ENCODE measurements at regions not wholly inside any gene's neighbourhood (a gene's known extent, or its start where the extent isn't known, plus 50 kb on each side); places are given as distances from the start of the nearest gene placed in this dataset.
"Not testable (repeated sequence)": the region's sequence is repeated elsewhere in the genome, so short reads cannot be mapped to it uniquely, and the experiment has no call there.

DNA sequence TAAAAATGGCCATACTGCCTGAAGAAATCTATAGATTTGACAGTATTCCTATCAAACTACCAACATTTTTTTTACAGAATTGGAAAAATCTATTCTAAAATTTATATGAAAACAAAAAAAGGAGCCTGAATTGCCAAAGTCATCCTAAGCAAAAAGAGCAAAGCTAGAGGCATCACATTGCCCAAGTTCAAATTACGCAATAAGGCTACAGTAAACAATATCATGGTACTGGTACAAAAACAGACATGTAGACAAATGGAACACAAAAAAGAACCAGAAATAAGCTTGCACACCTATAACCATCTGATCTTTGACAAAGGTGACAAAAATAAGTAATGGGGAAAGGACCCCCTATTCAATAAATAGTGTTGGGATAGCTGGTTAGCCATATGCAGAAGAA lies 50.2 kb upstream of the THSD7B start:
- Histone ChIP-seq H3K27me3 (ENCODE audit: low read depth) (no peaks in the 10 kb centered on the region), H3K4me3 (no peak overlapping the region), H3K4me1 (no peaks in the 10 kb centered on the region), H3K36me3 (replicated peaks) (no peaks in the 10 kb centered on the region), H3K9me3 (no peaks in the 10 kb centered on the region)
- in situ Hi-C loops (cut with MboI; ENCODE audit: low sequenced_read_pairs): no loop called here
- DNase-seq (ENCODE audit: low spot score in 2 of 2): no peak

DNA sequence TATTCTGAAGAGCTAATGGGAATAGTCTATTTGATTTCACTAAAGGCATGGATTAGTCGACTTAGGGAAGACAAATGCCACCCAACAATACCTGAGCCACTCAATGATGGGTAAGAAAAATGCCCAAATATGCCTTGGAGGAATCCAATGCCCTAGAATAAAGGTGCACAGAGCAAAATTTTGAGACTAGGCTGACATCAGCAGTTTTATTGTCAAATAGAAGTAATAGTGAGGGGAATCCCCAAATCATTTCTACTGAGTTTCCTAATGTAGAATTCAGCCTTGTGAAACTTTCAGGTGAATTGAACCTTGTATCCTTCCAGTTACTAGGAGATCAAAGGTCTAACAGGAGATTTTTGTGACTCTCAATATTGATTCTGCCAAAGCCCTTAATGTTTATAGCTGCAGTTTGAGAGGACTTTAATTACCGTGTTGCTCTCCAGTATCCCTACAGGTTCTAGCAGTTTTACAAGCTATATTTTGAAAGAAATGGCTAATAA lies 50.8 kb upstream of the THSD7B start:
- H3K4me3 ChIP-seq: no peak overlapping the region
- H3K27me3 ChIP-seq (ENCODE audit: low read depth): no peaks in the 10 kb centered on the region
- H3K4me1 ChIP-seq: no peaks in the 10 kb centered on the region
- no peaks in the 10 kb centered on the region for H3K36me3 ChIP-seq (replicated peaks)
- DNase-seq (ENCODE audit: low spot score in 2 of 2): no peak
- no peaks in the 10 kb centered on the region for H3K9me3 ChIP-seq
- in situ Hi-C loops (cut with MboI; ENCODE audit: low sequenced_read_pairs): no loop called here

DNA sequence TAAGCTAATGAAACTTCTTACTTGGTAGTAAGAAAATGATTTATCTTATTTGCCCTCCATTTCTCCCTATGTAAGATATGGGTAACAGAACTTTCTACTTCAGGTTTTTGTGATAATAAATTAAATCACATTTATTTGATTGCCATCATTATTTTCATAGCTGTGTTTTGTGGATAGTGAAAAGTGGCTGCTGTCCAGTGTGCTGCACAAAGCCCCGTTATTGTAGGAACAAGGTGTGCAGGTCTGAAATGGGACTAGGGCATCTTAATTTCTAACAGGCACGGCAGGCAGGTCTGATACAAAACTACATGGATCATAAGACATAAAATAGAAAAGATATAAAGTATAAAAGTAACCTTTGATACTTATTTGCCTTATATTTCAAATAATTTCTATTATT lies 51.6 kb upstream of the THSD7B start:
- no peak for DNase-seq (ENCODE audit: low spot score in 2 of 2)
- H3K4me3 ChIP-seq: no peak overlapping the region
- no peaks in the 10 kb centered on the region for H3K9me3 ChIP-seq
- no peaks in the 10 kb centered on the region for H3K4me1 ChIP-seq
- H3K27me3 ChIP-seq (ENCODE audit: low read depth): no peaks in the 10 kb centered on the region
- H3K36me3 ChIP-seq (replicated peaks): no peaks in the 10 kb centered on the region
- in situ Hi-C loops (cut with MboI; ENCODE audit: low sequenced_read_pairs): no loop called here

DNA sequence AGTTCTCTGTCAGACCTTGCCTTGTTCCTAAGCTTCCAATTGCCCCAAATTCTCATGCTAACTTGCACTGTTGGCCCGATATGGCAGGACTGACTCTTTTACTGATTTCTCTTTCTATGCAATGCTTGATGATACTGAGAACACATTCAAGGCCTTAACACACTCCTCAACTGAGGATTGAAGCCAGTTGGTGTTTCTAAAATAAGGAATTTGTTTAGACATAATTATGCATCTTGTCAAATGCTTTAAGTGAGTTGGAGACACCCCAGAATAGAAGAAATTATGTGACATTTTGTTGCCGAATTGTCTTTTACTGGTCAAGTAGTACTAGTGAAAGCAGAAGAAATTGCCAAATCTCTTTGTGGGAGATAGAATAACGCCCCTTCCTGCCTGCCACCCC lies 60.0 kb upstream of the THSD7B start:
- no peak for DNase-seq (ENCODE audit: low spot score in 2 of 2)
- H3K4me3 ChIP-seq: no peak overlapping the region
- in situ Hi-C loops (cut with MboI; ENCODE audit: low sequenced_read_pairs): no loop called here
- no peaks in the 10 kb centered on the region for H3K9me3 ChIP-seq
- no peaks in the 10 kb centered on the region for H3K27me3 ChIP-seq (ENCODE audit: low read depth)
- H3K36me3 ChIP-seq (replicated peaks): no peaks in the 10 kb centered on the region
- H3K4me1 ChIP-seq: no peaks in the 10 kb centered on the region

GRCh38 chr2:136703214-136703613 lies 62.1 kb upstream of the THSD7B start:
- no peaks in the 10 kb centered on the region for H3K4me1 ChIP-seq
- no peak overlapping the region for H3K4me3 ChIP-seq
- in situ Hi-C loops (cut with MboI; ENCODE audit: low sequenced_read_pairs): no loop called here
- H3K27me3 ChIP-seq (ENCODE audit: low read depth): no peaks in the 10 kb centered on the region
- no peaks in the 10 kb centered on the region for H3K36me3 ChIP-seq (replicated peaks)
- no peak for DNase-seq (ENCODE audit: low spot score in 2 of 2)
- H3K9me3 ChIP-seq: no peaks in the 10 kb centered on the region

- DNase-seq (ENCODE audit: low spot score in 2 of 2): no peak
- H3K9me3 ChIP-seq: no peaks in the 10 kb centered on the region
- H3K36me3 ChIP-seq (replicated peaks): no peaks in the 10 kb centered on the region
- no peaks in the 10 kb centered on the region; the same call in 1 of the 2 replicates for H3K4me1 ChIP-seq
- in situ Hi-C loops (cut with MboI; ENCODE audit: low sequenced_read_pairs): no loop called here
- no peak overlapping the region for H3K4me3 ChIP-seq
- no peaks in the 10 kb centered on the region for H3K27me3 ChIP-seq (ENCODE audit: low read depth)
These were observed 68.9 kb upstream of the THSD7B start for GRCh38 chr2:136696438-136696837.

DNA sequence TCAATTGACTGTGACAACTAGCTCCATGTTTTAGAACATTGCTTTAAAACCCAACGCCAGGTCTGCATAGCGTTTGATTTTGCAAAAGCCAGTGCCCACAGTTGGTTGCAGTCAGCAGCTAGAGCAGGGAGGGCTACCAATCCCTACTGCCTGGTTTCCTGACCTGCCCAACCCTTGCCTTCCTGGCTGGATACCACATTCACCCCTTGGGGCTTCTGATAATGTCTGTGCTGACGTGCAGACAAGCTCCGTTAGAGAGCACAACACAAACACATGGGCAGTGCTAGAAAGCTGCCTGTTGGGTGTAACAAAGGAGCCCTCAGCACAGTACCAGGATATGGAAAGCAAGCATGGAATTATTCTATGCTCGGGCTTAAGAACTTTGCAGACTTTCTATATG lies 71.4 kb upstream of the THSD7B start:
- in situ Hi-C loops (cut with MboI; ENCODE audit: low sequenced_read_pairs): no loop called here
- Histone ChIP-seq H3K9me3 (no peaks in the 10 kb centered on the region), H3K27me3 (ENCODE audit: low read depth) (no peaks in the 10 kb centered on the region), H3K36me3 (replicated peaks) (no peaks in the 10 kb centered on the region), H3K4me1 (no peaks in the 10 kb centered on the region; the same call in 1 of the 2 replicates), H3K4me3 (no peak overlapping the region)
- no peak for DNase-seq (ENCODE audit: low spot score in 2 of 2)

DNA sequence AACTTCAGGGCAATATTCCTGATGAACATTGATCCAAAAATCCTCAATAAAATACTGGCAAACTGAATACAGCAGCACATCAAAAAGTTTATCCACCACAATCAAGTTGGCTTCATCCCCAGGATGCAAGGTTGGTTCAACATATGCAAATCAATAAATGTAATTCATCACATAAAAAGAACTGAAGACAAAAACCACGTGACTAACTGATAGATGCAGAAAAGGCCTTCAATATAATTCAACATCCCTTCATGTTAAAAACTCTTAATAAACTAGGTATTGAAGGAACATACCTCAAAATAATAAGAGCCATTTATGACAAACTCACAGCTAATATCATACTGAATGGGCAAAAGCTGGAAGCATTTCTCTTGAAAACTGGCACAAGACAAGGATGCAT lies 85.3 kb upstream of the THSD7B start:
- H3K4me3 ChIP-seq; DNase-seq (ENCODE audit: low spot score in 2 of 2); H3K9me3 ChIP-seq; H3K36me3 ChIP-seq (replicated peaks); in situ Hi-C loops (cut with MboI; ENCODE audit: low sequenced_read_pairs); H3K27me3 ChIP-seq (ENCODE audit: low read depth); H3K4me1 ChIP-seq: not testable (repeated sequence)

GRCh38 chr2:136665736-136666135 lies 99.6 kb upstream of the THSD7B start:
- in situ Hi-C loops (cut with MboI; ENCODE audit: low sequenced_read_pairs): no loop called here
- H3K9me3 ChIP-seq: no peaks in the 10 kb centered on the region
- H3K36me3 ChIP-seq (replicated peaks): no peaks in the 10 kb centered on the region
- no peaks in the 10 kb centered on the region; the same call in 1 of the 2 replicates for H3K27me3 ChIP-seq (ENCODE audit: low read depth)
- no peaks in the 10 kb centered on the region for H3K4me1 ChIP-seq
- DNase-seq (ENCODE audit: low spot score in 2 of 2): no peak
- no peak overlapping the region for H3K4me3 ChIP-seq

DNA sequence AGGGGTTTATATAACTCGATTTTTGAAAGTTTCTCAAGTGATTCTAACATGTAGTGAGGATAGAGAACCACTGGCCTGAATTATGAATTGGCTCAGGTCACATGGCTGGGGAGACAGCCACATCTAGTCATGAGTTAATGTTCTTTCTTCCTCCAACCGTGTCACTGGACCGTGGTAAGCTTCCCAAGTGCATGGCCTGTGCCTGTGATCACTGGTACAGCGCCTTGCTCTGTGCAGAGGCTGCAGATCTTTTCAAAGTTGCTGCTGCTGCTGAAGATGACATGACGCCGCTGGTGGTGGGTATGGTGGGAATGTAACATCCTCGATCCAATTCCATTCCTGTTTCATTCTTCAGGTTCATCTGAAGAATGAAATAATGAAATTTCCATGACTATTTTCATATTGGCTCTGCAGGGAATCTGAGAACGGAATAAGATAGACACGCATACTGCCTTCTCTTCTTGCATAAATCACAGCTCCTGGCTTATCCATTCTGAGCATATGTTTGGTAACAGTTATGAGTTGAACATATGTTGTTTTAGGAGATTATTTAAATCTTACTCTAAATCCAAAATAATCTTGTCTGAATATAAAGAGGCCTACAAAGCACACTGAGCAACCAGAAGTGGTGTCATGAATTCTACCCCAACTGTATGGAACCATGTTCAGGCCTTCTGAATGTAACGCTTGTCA lies 100.5 kb upstream of the THSD7B start:
- H3K4me3 ChIP-seq: no peak overlapping the region
- no peaks in the 10 kb centered on the region for H3K4me1 ChIP-seq
- in situ Hi-C loops (cut with MboI; ENCODE audit: low sequenced_read_pairs): no loop called here
- H3K9me3 ChIP-seq: no peaks in the 10 kb centered on the region
- H3K36me3 ChIP-seq (replicated peaks): no peaks in the 10 kb centered on the region
- no peak for DNase-seq (ENCODE audit: low spot score in 2 of 2)
- no peaks in the 10 kb centered on the region; the same call in 1 of the 2 replicates for H3K27me3 ChIP-seq (ENCODE audit: low read depth)

- in situ Hi-C loops (cut with MboI; ENCODE audit: low sequenced_read_pairs): no loop called here
- Histone ChIP-seq H3K4me1 (no peaks in the 10 kb centered on the region), H3K36me3 (replicated peaks) (no peaks in the 10 kb centered on the region), H3K9me3 (no peaks in the 10 kb centered on the region), H3K27me3 (ENCODE audit: low read depth) (no peaks in the 10 kb centered on the region; the same call in 1 of the 2 replicates), H3K4me3 (no peak overlapping the region)
- DNase-seq (ENCODE audit: low spot score in 2 of 2): no peak
These were observed 107.1 kb upstream of the THSD7B start for GRCh38 chr2:136658201-136658600.

DNA sequence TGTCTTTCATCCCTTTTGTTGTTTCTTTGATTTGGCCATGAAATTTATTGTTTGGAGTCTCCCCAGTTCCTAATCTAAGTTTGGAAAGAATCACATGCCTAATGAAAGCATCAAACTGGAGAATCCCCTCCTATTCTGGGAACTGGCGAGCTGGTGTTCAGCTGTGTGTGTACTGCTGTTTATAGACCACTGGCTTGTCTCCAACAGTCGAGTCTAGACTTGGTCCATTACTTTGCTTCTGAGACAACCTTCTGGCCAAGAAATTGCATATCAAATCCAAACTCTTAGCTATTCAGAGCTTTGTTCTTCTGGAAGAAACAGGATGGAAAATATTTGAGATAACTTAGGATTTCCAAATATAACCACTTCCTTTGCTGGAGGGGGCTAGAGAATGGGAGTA lies 111.5 kb upstream of the THSD7B start:
- DNase-seq (ENCODE audit: low spot score in 2 of 2): no peak
- in situ Hi-C loops (cut with MboI; ENCODE audit: low sequenced_read_pairs): no loop called here
- Histone ChIP-seq H3K4me1 (no peaks in the 10 kb centered on the region), H3K9me3 (no peaks in the 10 kb centered on the region), H3K4me3 (no peak overlapping the region), H3K27me3 (ENCODE audit: low read depth) (no peaks in the 10 kb centered on the region; the same call in 1 of the 2 replicates), H3K36me3 (replicated peaks) (no peaks in the 10 kb centered on the region)

DNA sequence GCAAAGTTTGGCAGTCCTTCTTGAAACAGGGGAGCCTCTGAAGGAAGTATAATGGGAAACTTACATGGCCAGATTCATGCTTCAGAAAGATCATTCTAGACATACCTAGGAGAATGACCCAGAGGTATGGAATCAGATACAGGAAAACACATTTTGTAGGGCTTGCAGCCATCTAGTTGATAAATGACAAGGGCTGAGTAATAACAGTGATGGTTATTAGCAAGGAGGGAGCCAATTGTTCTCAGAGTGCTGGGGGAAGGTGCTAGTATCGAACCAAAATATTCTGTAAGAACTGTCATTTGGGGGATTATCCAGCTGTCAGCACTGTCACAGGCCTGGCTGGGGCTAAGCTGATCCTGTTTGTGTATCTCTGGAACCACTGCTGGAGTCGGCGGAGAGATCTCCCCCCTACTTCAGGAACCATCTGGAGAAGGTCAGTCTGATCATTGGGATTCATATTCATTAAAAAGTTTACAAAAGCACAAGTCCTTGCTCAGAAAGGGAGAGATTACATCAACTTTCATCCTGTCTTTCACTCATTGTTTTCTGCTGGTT lies 113.8 kb upstream of the THSD7B start:
- Histone ChIP-seq H3K4me1 (no peaks in the 10 kb centered on the region), H3K9me3 (no peaks in the 10 kb centered on the region), H3K36me3 (replicated peaks) (no peaks in the 10 kb centered on the region), H3K4me3 (no peak overlapping the region), H3K27me3 (ENCODE audit: low read depth) (no peaks in the 10 kb centered on the region; the same call in 1 of the 2 replicates)
- no peak for DNase-seq (ENCODE audit: low spot score in 2 of 2)
- in situ Hi-C loops (cut with MboI; ENCODE audit: low sequenced_read_pairs): no loop called here

- H3K4me3 ChIP-seq: no peak overlapping the region
- no peaks in the 10 kb centered on the region for H3K27me3 ChIP-seq (ENCODE audit: low read depth)
- in situ Hi-C loops (cut with MboI; ENCODE audit: low sequenced_read_pairs): no loop called here
- H3K36me3 ChIP-seq (replicated peaks): no peaks in the 10 kb centered on the region
- H3K4me1 ChIP-seq: no peaks in the 10 kb centered on the region
- H3K9me3 ChIP-seq: no peaks in the 10 kb centered on the region
- no peak for DNase-seq (ENCODE audit: low spot score in 2 of 2)
These were observed 118.3 kb upstream of the THSD7B start for GRCh38 chr2:136647039-136647438.
